ENCODE measurements at regions not wholly inside any gene's neighbourhood (a gene's known extent, or its start where the extent isn't known, plus 50 kb on each side); places are given as distances from the start of the nearest gene placed in this dataset.

DNA sequence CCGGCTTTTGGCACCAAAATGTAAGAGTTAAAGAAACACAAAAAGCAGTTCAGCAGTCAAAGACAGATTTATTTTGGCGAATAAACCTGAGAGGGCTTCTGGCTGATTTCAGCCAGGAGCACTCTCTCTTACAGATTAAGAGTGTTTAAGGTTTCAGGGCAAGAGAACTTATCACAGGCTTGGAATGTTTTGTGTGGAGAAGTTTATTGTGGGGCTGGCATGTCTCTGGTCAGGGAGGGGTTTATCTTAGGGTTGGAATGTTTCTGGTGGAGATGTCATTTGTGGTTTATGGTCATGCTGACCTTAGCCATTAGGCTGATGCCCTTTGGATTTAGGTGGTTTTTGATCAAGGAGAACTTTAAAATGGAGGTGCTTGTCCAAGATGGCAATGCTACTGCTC lies 622.3 kb upstream of the PTPRD start:
- TF ChIP-seq, protein P1, sequence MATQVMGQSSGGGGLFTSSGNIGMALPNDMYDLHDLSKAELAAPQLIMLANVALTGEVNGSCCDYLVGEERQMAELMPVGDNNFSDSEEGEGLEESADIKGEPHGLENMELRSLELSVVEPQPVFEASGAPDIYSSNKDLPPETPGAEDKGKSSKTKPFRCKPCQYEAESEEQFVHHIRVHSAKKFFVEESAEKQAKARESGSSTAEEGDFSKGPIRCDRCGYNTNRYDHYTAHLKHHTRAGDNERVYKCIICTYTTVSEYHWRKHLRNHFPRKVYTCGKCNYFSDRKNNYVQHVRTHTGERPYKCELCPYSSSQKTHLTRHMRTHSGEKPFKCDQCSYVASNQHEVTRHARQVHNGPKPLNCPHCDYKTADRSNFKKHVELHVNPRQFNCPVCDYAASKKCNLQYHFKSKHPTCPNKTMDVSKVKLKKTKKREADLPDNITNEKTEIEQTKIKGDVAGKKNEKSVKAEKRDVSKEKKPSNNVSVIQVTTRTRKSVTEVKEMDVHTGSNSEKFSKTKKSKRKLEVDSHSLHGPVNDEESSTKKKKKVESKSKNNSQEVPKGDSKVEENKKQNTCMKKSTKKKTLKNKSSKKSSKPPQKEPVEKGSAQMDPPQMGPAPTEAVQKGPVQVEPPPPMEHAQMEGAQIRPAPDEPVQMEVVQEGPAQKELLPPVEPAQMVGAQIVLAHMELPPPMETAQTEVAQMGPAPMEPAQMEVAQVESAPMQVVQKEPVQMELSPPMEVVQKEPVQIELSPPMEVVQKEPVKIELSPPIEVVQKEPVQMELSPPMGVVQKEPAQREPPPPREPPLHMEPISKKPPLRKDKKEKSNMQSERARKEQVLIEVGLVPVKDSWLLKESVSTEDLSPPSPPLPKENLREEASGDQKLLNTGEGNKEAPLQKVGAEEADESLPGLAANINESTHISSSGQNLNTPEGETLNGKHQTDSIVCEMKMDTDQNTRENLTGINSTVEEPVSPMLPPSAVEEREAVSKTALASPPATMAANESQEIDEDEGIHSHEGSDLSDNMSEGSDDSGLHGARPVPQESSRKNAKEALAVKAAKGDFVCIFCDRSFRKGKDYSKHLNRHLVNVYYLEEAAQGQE (IDR thresholded peaks at IDR 0.05; ENCODE audit: insufficient read depth in 1 of 2, low read depth in 2 of 2, low read length in 1 of 2), result no peak
- TF ChIP-seq, protein P2, sequence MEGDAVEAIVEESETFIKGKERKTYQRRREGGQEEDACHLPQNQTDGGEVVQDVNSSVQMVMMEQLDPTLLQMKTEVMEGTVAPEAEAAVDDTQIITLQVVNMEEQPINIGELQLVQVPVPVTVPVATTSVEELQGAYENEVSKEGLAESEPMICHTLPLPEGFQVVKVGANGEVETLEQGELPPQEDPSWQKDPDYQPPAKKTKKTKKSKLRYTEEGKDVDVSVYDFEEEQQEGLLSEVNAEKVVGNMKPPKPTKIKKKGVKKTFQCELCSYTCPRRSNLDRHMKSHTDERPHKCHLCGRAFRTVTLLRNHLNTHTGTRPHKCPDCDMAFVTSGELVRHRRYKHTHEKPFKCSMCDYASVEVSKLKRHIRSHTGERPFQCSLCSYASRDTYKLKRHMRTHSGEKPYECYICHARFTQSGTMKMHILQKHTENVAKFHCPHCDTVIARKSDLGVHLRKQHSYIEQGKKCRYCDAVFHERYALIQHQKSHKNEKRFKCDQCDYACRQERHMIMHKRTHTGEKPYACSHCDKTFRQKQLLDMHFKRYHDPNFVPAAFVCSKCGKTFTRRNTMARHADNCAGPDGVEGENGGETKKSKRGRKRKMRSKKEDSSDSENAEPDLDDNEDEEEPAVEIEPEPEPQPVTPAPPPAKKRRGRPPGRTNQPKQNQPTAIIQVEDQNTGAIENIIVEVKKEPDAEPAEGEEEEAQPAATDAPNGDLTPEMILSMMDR (IDR thresholded peaks at IDR 0.05), result no peak
- TF ChIP-seq POLR2AphosphoS5 (IDR thresholded peaks at IDR 0.05; ENCODE audit: low read depth, low read length) (no peak), SIN3A (IDR thresholded peaks at IDR 0.05; ENCODE audit: borderline replicate concordance, insufficient read depth, low read depth, low read length) (no peak), TCF7L2 (IDR thresholded peaks at IDR 0.05; ENCODE audit: low read depth, low read length) (no peak)

All from Panc1 (cell line).